ENCODE measurements at regions not wholly inside any gene's neighbourhood (a gene's known extent, or its start where the extent isn't known, plus 50 kb on each side); places are given as distances from the start of the nearest gene placed in this dataset.

DNA sequence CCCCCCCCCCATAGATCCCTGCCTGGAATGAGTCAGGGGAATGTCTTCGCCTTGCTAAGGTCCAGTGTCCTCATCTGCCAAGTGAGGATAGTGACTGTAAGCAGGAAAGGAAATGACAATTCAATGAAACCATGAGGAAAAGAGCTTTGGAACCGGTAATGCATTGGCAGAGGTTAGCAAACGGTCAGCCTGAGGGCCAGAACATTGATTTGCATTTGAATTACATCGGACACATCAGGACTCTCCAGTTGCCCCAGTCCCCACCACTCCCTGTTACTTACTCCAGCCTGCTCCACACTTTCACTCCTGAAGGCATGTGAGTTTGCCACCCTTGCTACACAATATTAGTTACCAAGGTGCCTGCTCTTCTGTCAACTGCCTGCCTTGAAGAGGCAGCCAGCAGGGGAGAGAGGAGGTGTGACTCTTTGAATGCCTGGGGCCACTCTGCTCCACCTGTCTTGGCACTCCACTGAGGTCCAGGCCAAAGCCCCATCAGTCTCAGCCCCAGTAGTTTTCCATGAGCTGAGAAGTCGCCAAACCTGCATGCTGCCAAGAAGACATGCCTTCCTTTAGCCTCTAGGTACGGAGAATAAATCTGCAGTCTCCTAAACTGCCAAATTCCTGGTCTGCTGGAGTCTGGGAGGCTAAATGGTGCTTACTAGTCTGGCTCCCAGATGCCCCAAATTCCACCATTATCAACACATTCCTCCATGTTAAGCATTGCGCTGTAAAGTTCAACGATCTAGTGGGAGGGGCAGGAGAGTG, 191.7 kb upstream of the TLE3 start:
- TF ChIP-seq CTCF (IDR thresholded peaks at IDR 0.05): no peak

- no peak for TF ChIP-seq CTCF (IDR thresholded peaks at IDR 0.05)
These were observed 188.5 kb upstream of the TLE3 start for GRCh38 chr15:70286113-70286806.

DNA sequence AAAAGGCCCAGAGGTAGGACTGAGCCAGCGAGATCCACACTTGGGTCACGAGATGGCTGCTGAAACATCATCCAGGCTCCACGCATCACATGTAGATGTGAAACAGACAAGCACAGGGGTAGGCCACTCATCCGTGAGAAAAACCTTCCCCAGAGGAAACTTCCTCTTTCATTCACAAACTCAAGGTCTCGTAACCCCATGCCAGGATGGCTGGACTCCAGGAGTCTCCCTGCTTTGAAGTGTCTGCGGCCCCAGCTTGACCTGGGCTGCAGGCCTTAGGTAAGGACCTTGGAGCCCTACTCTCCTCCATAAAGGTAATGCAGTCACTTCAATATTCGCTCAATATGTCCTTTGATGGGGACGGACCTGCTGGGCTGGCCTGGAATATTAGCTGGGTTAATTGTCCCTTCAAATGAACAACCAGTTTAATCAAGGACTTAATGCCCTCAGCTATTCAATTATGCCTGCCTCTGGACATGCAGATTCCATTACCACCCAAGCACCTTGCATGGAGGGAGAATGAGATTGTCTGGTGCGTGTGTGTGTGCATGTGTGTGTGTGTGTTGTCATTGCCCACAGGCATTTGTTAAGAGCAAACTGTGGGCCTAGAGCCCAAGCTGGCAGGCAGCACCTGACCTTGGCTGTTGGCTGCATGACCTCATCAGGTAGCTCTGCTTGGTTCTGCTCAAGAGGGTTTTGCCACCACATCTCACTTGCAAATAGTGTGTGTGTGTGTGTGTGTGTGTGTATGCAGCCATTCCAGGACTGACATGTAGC, 186.9 kb upstream of the TLE3 start:
- no peak for TF ChIP-seq CTCF (IDR thresholded peaks at IDR 0.05)

DNA sequence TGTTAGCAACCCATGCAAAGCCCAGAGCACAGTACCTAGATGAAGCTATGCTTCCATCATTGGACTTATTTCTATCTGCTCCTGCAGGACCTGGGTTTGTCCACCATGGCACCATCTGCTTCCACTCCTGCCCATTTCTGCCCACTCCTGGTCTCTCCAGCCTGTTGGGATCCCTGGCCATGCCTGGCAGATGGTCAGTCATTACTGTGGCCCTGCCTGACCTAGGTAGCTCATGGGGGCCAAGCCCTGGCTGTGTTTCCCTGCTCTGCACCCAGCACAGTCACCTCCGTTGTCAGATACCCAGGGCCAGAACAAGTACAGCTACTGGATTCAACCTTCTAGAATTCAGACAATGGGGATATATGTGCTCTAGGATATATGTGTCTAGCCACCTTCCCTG, 185.8 kb upstream of the TLE3 start:
- TF ChIP-seq CTCF (IDR thresholded peaks at IDR 0.05): no peak

DNA sequence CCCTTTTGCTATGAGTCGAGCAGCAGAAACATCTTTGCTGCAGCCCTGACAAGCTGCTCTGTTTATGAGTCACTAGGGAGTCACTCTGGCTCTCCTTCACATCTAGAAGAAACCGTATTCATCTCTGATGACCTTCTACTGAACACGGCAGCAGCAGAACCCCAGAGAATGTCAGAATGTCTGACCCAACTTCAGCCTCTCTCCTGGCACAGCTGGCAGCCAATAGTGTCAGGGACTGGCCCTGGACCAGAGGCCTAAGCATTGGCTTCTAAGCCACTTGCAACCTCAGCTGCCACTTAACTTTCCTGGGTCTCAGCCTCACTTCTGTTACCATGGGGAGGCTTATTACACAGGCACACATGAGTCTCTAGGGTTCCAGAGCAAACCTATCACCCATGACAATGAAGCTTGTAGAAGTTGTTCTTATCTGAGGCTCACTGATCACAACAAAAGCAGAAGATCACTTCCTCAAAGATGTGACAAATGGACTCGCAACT, 184.1 kb upstream of the TLE3 start:
- no peak for TF ChIP-seq CTCF (IDR thresholded peaks at IDR 0.05)

DNA sequence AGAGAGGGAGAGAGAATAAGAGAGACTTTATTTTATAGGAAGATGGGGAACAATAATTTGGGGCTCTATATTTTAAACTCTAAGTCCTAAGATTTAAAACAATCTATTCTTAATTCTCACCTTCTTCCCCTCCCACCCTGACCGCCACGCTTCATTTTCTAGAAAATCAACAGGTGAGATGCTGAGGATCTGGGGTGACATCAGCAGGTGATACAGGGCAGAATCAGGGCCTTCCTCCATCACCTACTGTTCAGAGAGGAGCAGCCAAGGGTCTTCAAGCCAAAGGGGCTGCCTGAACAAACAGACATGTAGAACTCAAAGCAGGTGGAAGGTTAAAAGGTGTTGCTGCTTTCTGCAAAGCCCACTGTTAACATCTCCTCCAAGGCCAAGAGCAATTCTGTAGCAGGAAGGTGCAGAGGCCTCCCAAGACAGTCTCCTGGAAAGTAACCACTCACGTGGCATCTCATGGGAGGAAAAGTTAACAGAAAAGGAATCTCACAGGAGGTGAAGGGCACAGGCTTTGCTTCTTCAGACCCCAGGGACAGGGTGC, 183.6 kb upstream of the TLE3 start:
- no peak for TF ChIP-seq CTCF (IDR thresholded peaks at IDR 0.05)

- TF ChIP-seq CTCF (IDR thresholded peaks at IDR 0.05): no peak
These were observed 183.1 kb upstream of the TLE3 start for GRCh38 chr15:70280781-70281180.

Measured in LNCAP (cell line).